SJCRH30 (cell line): ENCODE measurements at regions not wholly inside any gene's neighbourhood (a gene's known extent, or its start where the extent isn't known, plus 50 kb on each side); places are given as distances from the start of the nearest gene placed in this dataset.
"Not testable (repeated sequence)": the region's sequence is repeated elsewhere in the genome, so short reads cannot be mapped to it uniquely, and the experiment has no call there.

ENCODE experiments used
- DNase-seq, 2 experiments: peaks; one replicate each; pipeline ENCODE4 v3.0.0-alpha.2; 2015 to 2020
- H3K27ac ChIP-seq: fragments of 250-450 bp; sonication (Bioruptor Pico); 2 replicates; pipeline ENCODE4 v1.5.1; 2020; ENCODE audit warnings: mild to moderate bottlenecking, moderate library complexity
- H3K27me3 ChIP-seq: fragments of 250-450 bp; sonication (Bioruptor Pico); 2 replicates; pipeline ENCODE4 v1.5.1; 2020; ENCODE audit warnings: mild to moderate bottlenecking, moderate library complexity
- H3K36me3 ChIP-seq: fragments of 250-450 bp; sonication (Bioruptor Pico); 2 replicates; pipeline ENCODE4 v1.5.1; 2020; ENCODE audit warnings: mild to moderate bottlenecking, moderate library complexity
- H3K4me1 ChIP-seq: fragments of 250-450 bp; sonication (Bioruptor Pico); 2 replicates; pipeline ENCODE4 v1.5.1; 2020; ENCODE audit warnings: mild to moderate bottlenecking, moderate library complexity
- H3K4me3 ChIP-seq: fragments of 250-450 bp; sonication (Bioruptor Pico); 2 replicates; pipeline ENCODE4 v1.5.1; 2020; ENCODE audit warnings: mild to moderate bottlenecking, moderate library complexity
- H3K9me3 ChIP-seq: fragments of 250-450 bp; sonication (Bioruptor Pico); replicated peaks from 2 replicates; pipeline ENCODE4 v1.5.1; 2020; ENCODE audit warnings: mild to moderate bottlenecking, moderate library complexity

DNA sequence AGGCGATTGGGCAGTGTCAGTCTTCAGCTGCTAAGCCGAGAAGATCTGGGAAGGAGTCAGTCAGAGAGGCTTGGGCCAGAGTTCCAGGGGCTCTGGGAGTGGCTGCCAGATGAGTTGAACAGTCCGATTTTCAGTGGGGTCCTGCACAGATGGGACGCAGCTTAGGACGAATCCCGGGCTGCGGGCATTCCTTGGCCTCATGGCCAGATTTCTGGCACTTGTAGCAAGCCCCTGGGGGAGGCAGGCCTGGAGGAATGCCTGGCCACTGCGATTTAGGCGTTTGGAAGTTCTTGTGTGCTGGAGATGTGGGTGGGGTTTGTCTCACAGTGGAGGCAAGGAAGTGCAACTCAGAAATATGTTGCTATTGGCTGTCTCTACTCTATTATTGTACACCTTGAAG lies 1102.3 kb downstream of the OLFM4 start:
- H3K27ac ChIP-seq, DNase-seq, H3K4me1 ChIP-seq, H3K27me3 ChIP-seq, H3K9me3 ChIP-seq, H3K36me3 ChIP-seq, H3K4me3 ChIP-seq: not testable (repeated sequence)

DNA sequence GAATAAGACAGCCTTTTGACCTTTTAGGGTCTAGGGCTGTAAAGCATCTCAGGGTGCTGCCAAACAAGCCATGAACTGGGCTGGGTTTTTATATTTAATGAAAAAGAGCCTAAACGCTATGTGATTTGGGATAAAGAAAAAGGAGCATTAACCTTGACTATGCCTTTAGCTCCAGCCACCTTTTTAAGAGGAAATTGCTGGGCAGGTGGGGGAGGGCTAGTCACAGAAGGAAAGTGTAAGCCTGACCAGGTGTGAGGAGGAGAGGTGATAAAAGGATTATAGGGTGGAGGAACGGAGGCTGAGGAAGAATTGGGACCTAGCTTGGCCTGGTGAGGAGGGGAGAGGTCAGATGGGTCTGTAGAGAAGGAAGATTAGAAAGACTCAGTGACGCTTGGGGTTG lies 1102.8 kb downstream of the OLFM4 start:
- not testable (repeated sequence) for H3K9me3 ChIP-seq, H3K36me3 ChIP-seq, H3K27ac ChIP-seq, DNase-seq, H3K4me1 ChIP-seq, H3K27me3 ChIP-seq, H3K4me3 ChIP-seq

DNA sequence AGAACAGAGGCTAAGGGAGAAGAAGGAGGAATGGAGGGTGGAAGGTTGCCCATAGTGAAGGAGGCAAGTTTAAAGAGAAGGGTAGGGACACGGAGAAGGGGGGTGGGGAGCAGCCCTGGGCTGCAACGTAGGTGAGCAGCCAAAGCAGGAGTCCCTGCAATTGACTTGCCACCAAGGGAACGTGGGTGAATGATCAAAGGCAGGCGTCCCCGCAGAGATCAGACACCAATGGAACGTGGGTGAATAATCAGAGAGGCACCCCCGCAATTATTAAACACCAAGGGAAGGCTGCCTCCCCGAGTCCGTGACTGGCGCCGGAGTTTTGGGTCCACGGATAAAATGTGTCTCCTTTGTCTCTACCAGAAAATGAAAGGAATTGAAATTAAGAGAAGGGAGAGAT lies 1103.5 kb downstream of the OLFM4 start:
- H3K27ac ChIP-seq, H3K4me1 ChIP-seq, H3K27me3 ChIP-seq, H3K36me3 ChIP-seq, DNase-seq, H3K9me3 ChIP-seq, H3K4me3 ChIP-seq: not testable (repeated sequence)

DNA sequence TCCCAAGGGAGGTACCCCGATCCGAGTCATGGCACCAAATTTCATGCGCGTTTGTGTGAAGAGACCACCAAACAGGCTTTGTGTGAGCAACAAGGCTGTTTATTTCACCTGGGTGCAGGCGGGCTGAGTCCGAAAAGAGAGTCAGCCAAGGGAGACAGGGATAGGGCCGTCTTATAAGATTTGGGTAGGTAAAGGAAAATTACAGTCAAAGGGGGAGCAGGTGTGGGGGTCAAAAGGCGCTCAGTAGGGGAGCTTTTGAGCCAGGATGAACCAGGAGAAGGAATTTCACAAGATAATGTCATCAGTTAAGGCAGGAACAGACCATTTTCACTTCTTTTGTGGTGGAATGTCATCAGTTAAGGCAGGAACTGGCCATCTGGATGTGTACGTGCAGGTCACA lies 1104.1 kb downstream of the OLFM4 start:
- H3K9me3 ChIP-seq, H3K4me1 ChIP-seq, H3K4me3 ChIP-seq, H3K27me3 ChIP-seq, H3K36me3 ChIP-seq, H3K27ac ChIP-seq, DNase-seq: not testable (repeated sequence)

DNA sequence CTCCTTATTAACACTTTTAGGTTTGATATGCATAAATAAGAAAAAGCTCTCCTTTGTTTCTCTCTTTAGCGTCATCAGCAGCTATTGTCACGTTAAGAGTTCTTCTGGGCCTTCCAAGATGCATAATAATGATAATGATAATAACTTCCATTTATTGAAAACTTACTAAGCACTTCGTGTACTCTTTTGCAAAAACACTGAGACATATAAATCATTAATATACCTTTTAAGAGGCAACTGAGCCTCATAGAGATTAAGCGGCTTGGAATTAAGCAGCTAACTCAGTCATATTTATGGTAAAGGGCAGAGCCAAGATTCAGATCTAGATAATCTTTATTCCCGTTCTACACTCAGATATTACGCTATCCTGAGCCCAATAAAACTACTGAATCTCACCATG lies 1105.1 kb downstream of the OLFM4 start:
- H3K9me3 ChIP-seq: no peaks in the 10 kb centered on the region
- no peaks in the 10 kb centered on the region for H3K36me3 ChIP-seq
- no peak for DNase-seq
- no peak overlapping the region for H3K27ac ChIP-seq
- H3K4me3 ChIP-seq: no peak overlapping the region
- no peaks in the 10 kb centered on the region for H3K27me3 ChIP-seq
- no peaks in the 10 kb centered on the region for H3K4me1 ChIP-seq

DNA sequence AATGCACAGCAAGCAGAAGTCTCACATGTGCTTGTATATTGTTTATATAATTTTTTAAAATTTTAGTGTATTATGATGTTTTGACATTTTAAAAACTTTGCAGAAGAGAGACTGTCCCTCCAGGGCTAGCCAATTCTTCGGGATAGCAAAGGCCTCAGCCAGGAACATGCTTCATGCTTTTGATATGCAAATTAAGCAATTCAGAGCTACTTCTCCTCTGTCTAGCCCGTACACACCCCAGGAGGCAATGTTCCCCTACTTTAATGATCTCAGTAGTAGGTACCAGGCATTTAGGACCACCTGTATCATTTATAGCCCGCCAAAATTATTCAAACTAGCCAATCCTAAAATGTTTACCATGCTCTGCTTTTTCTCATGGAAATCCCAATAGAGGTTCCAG lies 1116.2 kb downstream of the OLFM4 start:
- H3K4me1 ChIP-seq: no peaks in the 10 kb centered on the region

DNA sequence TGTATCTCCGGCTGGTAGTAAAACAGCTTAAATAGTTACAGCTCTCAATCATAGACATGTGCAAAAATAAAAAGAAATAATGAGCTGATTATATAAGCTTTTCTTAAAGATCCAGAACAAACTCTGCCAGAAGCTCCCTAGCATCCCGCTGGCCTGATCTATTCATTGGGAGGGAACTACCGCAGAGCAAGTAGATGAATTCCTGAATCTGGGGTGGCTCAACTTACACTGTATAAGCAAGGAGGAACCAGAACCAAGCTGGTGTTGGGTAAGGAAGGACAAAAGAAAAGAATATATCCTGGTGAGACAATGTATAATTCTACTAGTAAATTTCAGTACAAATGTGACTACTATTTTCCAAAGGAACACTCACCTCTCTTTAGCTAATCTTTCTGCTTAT lies 1122.2 kb downstream of the OLFM4 start:
- Histone ChIP-seq H3K4me1 (no peaks in the 10 kb centered on the region), H3K27me3 (no peaks in the 10 kb centered on the region), H3K9me3 (no peaks in the 10 kb centered on the region), H3K27ac (no peak overlapping the region), H3K36me3 (no peaks in the 10 kb centered on the region), H3K4me3 (no peak overlapping the region)
- DNase-seq: no peak

More for the DNA sequence above, 1116.2 kb downstream of the OLFM4 start:
- no peaks in the 10 kb centered on the region for H3K27me3 ChIP-seq
- no peaks in the 10 kb centered on the region for H3K9me3 ChIP-seq
- no peak for DNase-seq
- no peak overlapping the region for H3K4me3 ChIP-seq
- no peak overlapping the region for H3K27ac ChIP-seq
- no peaks in the 10 kb centered on the region for H3K36me3 ChIP-seq

DNA sequence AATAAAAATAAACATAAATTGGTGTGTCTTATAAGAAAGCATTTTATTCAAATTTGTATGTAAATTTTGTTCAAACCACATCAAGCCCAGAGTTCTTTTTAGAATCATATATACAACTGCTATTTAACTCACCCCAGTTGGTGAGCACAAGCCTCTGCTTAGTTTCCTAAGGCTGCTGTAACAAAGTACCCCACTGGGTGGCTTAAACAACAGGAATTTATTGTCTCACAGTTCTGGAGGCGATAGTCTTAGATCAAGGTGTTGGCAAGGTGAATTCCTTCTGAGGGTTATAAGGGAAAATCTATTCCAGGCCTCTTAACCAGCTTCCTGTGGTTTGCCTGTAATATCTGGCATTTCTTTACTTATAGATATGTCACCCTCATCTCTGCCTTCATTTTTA lies 1133.5 kb downstream of the OLFM4 start:
- Histone ChIP-seq H3K27me3 (no peaks in the 10 kb centered on the region), H3K27ac (no peak overlapping the region), H3K4me1 (no peaks in the 10 kb centered on the region), H3K9me3 (no peaks in the 10 kb centered on the region), H3K4me3 (no peak overlapping the region), H3K36me3 (no peaks in the 10 kb centered on the region)
- peak in 1 of 2 experiments; percentile 1 for DNase-seq

DNA sequence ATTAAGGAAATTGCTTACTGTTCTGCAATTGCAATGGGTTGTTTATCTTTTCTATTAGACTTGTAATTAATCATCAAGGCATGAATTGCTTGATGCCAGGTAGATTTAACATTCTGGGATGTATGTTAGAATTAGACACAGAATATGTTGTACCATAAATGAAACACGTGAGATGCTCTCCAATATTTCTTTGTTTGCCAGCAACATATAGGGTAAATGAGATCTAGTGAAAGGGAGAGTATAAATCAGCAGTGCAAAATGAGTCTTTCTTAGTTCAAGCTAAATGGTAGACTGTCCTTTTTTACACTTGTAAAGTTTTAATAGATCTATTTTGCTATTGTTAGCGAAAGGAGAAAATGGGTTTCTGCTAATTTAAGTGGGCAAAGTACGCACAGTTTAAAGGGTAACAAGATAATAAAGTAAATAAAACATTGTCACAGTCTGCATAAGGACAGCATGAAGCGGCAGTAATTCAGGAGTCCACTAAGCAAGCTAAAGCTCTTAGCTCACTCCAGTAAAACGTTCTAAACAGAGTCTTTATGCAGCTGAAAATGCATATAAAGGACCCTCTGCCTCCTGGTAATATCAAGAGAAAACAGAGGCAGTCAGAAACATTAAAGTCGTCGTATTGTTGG lies 1137.1 kb downstream of the OLFM4 start:
- H3K4me3 ChIP-seq: no peak overlapping the region
- no peaks in the 10 kb centered on the region for H3K36me3 ChIP-seq
- no peaks in the 10 kb centered on the region for H3K9me3 ChIP-seq
- DNase-seq: no peak
- H3K27ac ChIP-seq: no peak overlapping the region
- no peaks in the 10 kb centered on the region for H3K27me3 ChIP-seq
- no peaks in the 10 kb centered on the region for H3K4me1 ChIP-seq

DNA sequence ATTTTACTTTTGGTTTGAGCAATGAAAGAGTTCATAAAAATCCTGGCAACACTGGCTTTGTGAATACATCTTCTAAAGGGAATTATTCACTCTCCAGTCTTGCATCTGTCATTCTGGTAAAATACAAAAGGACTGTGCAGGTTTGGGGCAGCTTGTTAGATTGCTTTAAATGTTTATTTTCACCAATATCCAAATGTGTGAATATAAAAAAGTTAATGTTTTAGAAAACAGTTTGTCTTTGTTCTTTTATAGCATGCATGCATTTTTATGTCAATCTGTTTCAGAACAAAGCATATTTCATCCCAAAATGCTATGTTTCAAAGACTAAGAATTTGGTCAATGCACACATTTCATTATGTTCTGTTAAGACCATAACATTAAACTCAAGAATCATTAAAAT lies 1145.4 kb downstream of the OLFM4 start:
- no peak overlapping the region for H3K4me3 ChIP-seq
- no peaks in the 10 kb centered on the region for H3K4me1 ChIP-seq
- no peak for DNase-seq
- no peaks in the 10 kb centered on the region for H3K27me3 ChIP-seq
- H3K36me3 ChIP-seq: no peaks in the 10 kb centered on the region
- H3K27ac ChIP-seq: no peak overlapping the region
- no peaks in the 10 kb centered on the region for H3K9me3 ChIP-seq

DNA sequence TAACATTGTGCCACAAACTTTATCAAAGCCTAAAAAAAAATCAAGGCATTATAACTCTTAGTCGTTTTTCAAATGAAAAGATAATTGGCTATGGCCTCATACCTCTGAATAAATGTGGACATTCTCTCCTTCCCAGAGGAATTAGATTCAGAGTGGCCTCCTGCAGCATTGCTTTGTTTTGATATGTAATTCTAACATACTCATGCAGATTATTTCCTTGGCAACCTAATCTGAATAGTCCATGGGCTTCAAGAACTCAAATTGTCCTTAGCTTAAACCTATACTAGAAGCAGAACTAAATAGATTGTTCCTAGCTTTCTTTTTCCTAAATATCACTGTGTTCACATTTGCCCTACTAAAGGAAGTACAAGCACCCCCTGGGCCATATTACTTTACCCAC lies 1146.9 kb downstream of the OLFM4 start:
- Histone ChIP-seq H3K36me3 (no peaks in the 10 kb centered on the region), H3K4me3 (no peak overlapping the region), H3K4me1 (no peaks in the 10 kb centered on the region), H3K9me3 (no peaks in the 10 kb centered on the region), H3K27me3 (no peaks in the 10 kb centered on the region), H3K27ac (no peak overlapping the region)
- DNase-seq: no peak

DNA sequence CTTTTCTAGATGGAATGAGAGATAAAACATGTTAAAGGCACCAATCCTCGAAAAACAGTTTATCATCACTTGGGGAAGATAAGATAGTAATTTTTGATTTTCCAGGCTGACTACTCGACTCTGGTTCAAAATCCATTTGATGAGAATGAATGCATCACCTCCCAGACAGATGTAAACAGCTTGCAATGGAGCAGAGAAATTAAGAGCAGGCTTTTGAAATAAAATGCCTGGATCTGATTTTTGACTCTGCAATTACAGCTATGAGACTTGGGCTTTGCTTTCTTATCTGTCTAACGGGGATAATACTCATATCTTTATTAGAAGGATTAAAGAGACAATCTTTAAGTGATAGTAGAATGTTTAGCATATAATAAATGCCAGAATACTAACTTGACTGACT lies 1148.9 kb downstream of the OLFM4 start:
- Histone ChIP-seq H3K27me3 (no peaks in the 10 kb centered on the region), H3K4me3 (no peak overlapping the region), H3K4me1 (no peaks in the 10 kb centered on the region), H3K36me3 (no peaks in the 10 kb centered on the region), H3K27ac (no peak overlapping the region), H3K9me3 (no peaks in the 10 kb centered on the region)
- DNase-seq: no peak

DNA sequence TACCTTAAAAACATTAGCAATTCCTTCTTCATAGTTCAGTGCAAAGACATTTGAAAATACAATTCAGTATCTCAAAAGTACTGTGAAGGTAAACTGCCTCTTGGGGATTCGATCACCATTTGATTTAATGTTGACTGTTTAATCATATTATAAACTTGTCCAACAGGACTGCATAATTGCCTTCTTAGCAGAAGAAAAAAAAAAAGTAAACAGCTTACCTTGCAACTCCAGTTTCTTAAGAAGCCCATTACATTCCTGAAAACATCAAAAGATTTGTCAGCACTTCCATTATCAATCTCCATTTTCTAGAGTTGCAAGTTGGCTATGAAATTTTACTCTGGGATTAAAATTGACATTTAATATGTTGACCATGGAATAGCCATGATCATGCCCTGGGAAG lies 1154.6 kb downstream of the OLFM4 start:
- Histone ChIP-seq H3K9me3 (no peaks in the 10 kb centered on the region), H3K27ac (no peak overlapping the region), H3K36me3 (no peaks in the 10 kb centered on the region), H3K4me1 (no peaks in the 10 kb centered on the region), H3K4me3 (no peak overlapping the region), H3K27me3 (no peaks in the 10 kb centered on the region)
- DNase-seq: no peak

DNA sequence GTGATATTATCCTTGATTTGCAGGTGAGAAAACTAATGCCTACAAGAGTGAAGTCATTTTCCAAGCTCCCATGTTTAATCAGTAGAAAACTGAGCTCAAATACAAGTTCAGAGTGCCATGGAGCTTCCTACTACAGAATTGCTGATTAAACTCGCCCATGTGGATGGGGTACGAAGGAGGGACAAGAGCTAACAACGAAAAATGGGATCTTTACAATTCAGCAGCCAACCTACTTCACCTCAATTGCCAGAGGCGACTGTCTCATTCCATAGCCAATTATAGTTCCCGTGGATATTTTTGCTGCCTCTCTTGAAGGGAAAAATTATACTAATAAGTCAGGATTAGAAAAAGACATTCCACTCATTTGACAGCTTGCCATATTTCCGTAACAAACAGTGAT lies 1155.1 kb downstream of the OLFM4 start:
- Histone ChIP-seq H3K9me3 (no peaks in the 10 kb centered on the region), H3K36me3 (no peaks in the 10 kb centered on the region)

DNA sequence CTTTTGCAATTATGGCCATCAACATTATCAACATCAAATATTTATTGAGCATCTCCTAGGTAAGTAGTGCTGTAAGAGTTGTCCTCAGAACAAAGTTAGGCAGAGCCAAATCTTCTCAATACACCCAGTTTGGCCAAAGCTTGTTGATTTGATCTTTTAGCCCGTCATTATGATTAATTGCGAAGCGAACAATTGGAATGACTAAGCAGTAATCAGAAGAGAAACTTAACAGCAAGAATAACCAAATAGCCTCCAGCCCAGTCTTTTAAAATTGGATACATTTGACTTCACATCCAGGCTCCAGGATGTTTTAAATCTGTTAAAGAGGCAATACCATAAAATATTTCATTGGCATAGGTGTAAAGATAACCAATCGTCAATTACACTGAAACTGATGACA lies 1156.0 kb downstream of the OLFM4 start:
- Histone ChIP-seq H3K4me1 (no peaks in the 10 kb centered on the region), H3K4me3 (no peak overlapping the region), H3K9me3 (no peaks in the 10 kb centered on the region), H3K27me3 (no peaks in the 10 kb centered on the region), H3K27ac (no peak overlapping the region), H3K36me3 (no peaks in the 10 kb centered on the region)
- DNase-seq: no peak

More for the DNA sequence above, 1155.1 kb downstream of the OLFM4 start:
- H3K4me3 ChIP-seq: no peak overlapping the region
- H3K27me3 ChIP-seq: no peaks in the 10 kb centered on the region
- no peak overlapping the region for H3K27ac ChIP-seq
- no peak for DNase-seq
- H3K4me1 ChIP-seq: no peaks in the 10 kb centered on the region

DNA sequence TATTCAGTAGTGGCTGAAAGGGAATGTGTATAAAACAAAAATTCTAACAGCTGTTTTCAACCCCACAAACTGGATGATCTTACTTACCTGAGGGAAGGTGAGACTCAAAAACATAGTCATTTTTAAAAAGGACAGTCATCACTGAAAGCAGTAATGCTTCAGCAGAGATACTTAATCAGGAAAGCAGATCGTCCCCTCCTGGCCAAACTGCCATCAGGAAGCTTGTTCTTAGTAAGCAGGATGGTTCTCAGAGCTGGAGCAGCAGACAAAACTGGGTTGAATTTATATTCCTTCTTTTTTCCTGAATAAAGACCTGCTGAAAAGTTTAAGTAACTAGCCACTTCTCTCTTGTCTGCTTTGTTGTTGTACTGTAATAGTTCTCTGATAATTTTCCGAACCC lies 1156.5 kb downstream of the OLFM4 start:
- no peaks in the 10 kb centered on the region for H3K9me3 ChIP-seq
- no peaks in the 10 kb centered on the region for H3K27me3 ChIP-seq
- H3K4me1 ChIP-seq: no peaks in the 10 kb centered on the region
- H3K4me3 ChIP-seq: no peak overlapping the region
- no peak for DNase-seq
- no peaks in the 10 kb centered on the region for H3K36me3 ChIP-seq
- no peak overlapping the region for H3K27ac ChIP-seq
